GM23338 (cell line): ENCODE measurements at regions not wholly inside any gene's neighbourhood (a gene's known extent, or its start where the extent isn't known, plus 50 kb on each side); places are given as distances from the start of the nearest gene placed in this dataset.

Source experiments
- ATAC-seq: fragments of 200-7000 bp; cut with Tn5 transposase; 3 replicates; pipeline ENCODE4 v1.9.1; 2020
- DNase-seq: peaks from one replicate; pipeline ENCODE4 v3.0.0-alpha.2; 2015; ENCODE audit warnings: low spot score
- H2AFZ ChIP-seq: fragments of 200-600 bp; sonication (generic); 2 replicates; pipeline ENCODE4 v1.8.0; 2016; ENCODE audit warnings: antibody characterized with exemption, mild to moderate bottlenecking, moderate library complexity
- H3F3A ChIP-seq: fragments of 200-600 bp; sonication (generic); replicated peaks from 2 replicates; pipeline ENCODE4 v1.8.0; 2017; ENCODE audit warnings: antibody characterized with exemption, mixed run types, low read depth
- H3K27ac ChIP-seq: fragments of 200-600 bp; sonication (generic); 2 replicates; pipeline ENCODE4 v1.6.1; 2016; ENCODE audit warnings: low read depth
- H3K27me3 ChIP-seq: fragments of 200-600 bp; sonication (generic); 2 replicates; pipeline ENCODE4 v1.8.0; 2016; ENCODE audit warnings: mild to moderate bottlenecking, mixed run types, moderate library complexity; ENCODE audit not compliant: insufficient read depth
- H3K36me3 ChIP-seq: fragments of 200-600 bp; sonication (generic); 2 replicates; pipeline ENCODE4 v1.8.0; 2016; ENCODE audit warnings: mild to moderate bottlenecking; ENCODE audit not compliant: insufficient read depth
- H3K4me1 ChIP-seq: fragments of 200-600 bp; sonication (generic); 2 replicates; pipeline ENCODE4 v1.8.0; 2016; ENCODE audit warnings: mild to moderate bottlenecking, moderate library complexity; ENCODE audit not compliant: insufficient read depth
- H3K4me2 ChIP-seq: fragments of 200-600 bp; sonication (generic); 2 replicates; pipeline ENCODE4 v1.7.1; 2017; ENCODE audit warnings: mixed run types
- H3K4me3 ChIP-seq: fragments of 200-600 bp; sonication (generic); 2 replicates; pipeline ENCODE4 v1.6.1; 2016; ENCODE audit warnings: mixed run types
- H3K79me2 ChIP-seq: fragments of 200-600 bp; sonication (generic); replicated peaks from 2 replicates; pipeline ENCODE4 v1.8.0; 2017; ENCODE audit warnings: mild to moderate bottlenecking; ENCODE audit not compliant: insufficient read depth
- H3K9me2 ChIP-seq: fragments of 200-600 bp; sonication (generic); 2 replicates; pipeline ENCODE4 v1.8.0; 2017; ENCODE audit not compliant: insufficient read depth
- H4K20me1 ChIP-seq: fragments of 200-600 bp; sonication (generic); replicated peaks from 2 replicates; pipeline ENCODE4 v1.8.0; 2017; ENCODE audit warnings: mild to moderate bottlenecking; ENCODE audit not compliant: insufficient read depth
- H3K27ac Mint-ChIP-seq: 2 replicates; pipeline ENCODE4 v1.8.0; 2020; ENCODE audit warnings: inconsistent platforms, mild to moderate bottlenecking, moderate library complexity, mixed read lengths
- H3K27me3 Mint-ChIP-seq: 3 replicates; pipeline ENCODE4 v1.8.0; 2022; ENCODE audit warnings: low read depth, mild to moderate bottlenecking, moderate library complexity, mixed read lengths, inconsistent platforms; ENCODE audit not compliant: insufficient read depth, poor library complexity
- H3K36me3 Mint-ChIP-seq: 3 replicates; pipeline ENCODE4 v1.8.0; 2021; ENCODE audit warnings: low read depth, mild to moderate bottlenecking, inconsistent platforms, moderate library complexity, mixed read lengths
- H3K4me1 Mint-ChIP-seq: 3 replicates; pipeline ENCODE4 v1.8.0; 2020; ENCODE audit warnings: mild to moderate bottlenecking, inconsistent platforms, mixed read lengths
- H3K4me3 Mint-ChIP-seq: 3 replicates; pipeline ENCODE4 v1.8.0; 2021; ENCODE audit warnings: moderate library complexity, mild to moderate bottlenecking, inconsistent platforms, mixed read lengths
- H3K9me3 Mint-ChIP-seq: 3 replicates; pipeline ENCODE4 v1.8.0; 2020; ENCODE audit warnings: moderate library complexity, mild to moderate bottlenecking, inconsistent platforms, mixed read lengths
- EZH2 ChIP-seq: fragments of 200-600 bp; sonication (generic); IDR thresholded peaks from one replicate; pipeline ENCODE4 v1.8.0; 2017; ENCODE audit warnings: antibody characterized with exemption, mild to moderate bottlenecking, low read depth; ENCODE audit not compliant: unreplicated experiment
- EZH2phosphoT487 ChIP-seq: fragments of 200-600 bp; sonication (generic); IDR thresholded peaks from one replicate; pipeline ENCODE4 v1.8.1; 2018; ENCODE audit warnings: antibody characterized with exemption; ENCODE audit not compliant: unreplicated experiment
- JUNB ChIP-seq: IDR thresholded peaks from one replicate; pipeline ENCODE4 v1.6.1; 2016; ENCODE audit warnings: antibody characterized with exemption; ENCODE audit not compliant: unreplicated experiment
- NANOG ChIP-seq: IDR thresholded peaks from 2 replicates; pipeline ENCODE4 v1.6.1; 2016; ENCODE audit warnings: antibody characterized with exemption, borderline replicate concordance
- POLR2AphosphoS5 ChIP-seq: IDR thresholded peaks from 2 replicates; pipeline ENCODE4 v1.6.1; 2016; ENCODE audit warnings: antibody characterized with exemption, low read depth
- STAT1 ChIP-seq: IDR thresholded peaks from one replicate; pipeline ENCODE4 v1.6.1; 2016; ENCODE audit warnings: antibody characterized with exemption; ENCODE audit not compliant: unreplicated experiment
- ZNF114 ChIP-seq: fragments of 250-450 bp; sonication (Bioruptor Pico); IDR thresholded peaks from 2 replicates; pipeline ENCODE4 v1.5.0; 2020; ENCODE audit warnings: mild to moderate bottlenecking, moderate library complexity
- ZNF331 ChIP-seq: fragments of 250-450 bp; sonication (Bioruptor Pico); IDR thresholded peaks from 2 replicates; pipeline ENCODE4 v1.5.0; 2020; ENCODE audit warnings: low read depth, mild to moderate bottlenecking, moderate library complexity
- ZNF462 ChIP-seq: fragments of 250-450 bp; sonication (Bioruptor Pico); IDR thresholded peaks from 2 replicates; pipeline ENCODE4 v1.5.0; 2020; ENCODE audit warnings: mild to moderate bottlenecking, moderate library complexity

- Histone ChIP-seq H3K4me1 (no peaks in the 10 kb centered on the region), H4K20me1 (no peaks in the 10 kb centered on the region), H3K27me3 (no peaks in the 10 kb centered on the region), H3K4me2 (no peak overlapping the region), H3K4me3 (no peak overlapping the region), H3F3A (no peaks in the 10 kb centered on the region), H3K9me2 (no peaks in the 10 kb centered on the region), H3K27ac (no peak overlapping the region), H2AFZ (no peak overlapping the region), H3K36me3 (no peaks in the 10 kb centered on the region), H3K79me2 (no peaks in the 10 kb centered on the region)
- TF ChIP-seq EZH2 (no peak), EZH2phosphoT487 (no peak)
- Mint-ChIP-seq H3K4me3 (no peak overlapping the region), H3K27me3 (no peaks in the 10 kb centered on the region), H3K4me1 (no peaks in the 10 kb centered on the region), H3K27ac (no peak overlapping the region), H3K9me3 (no peaks in the 10 kb centered on the region), H3K36me3 (no peaks in the 10 kb centered on the region; the same call in 2 of the 3 replicates)
- DNase-seq = no peak
- ATAC-seq = no peak
Measured at GRCh38 chrX:10288373-10288975, 131.7 kb downstream of the CLCN4 start.

DNA sequence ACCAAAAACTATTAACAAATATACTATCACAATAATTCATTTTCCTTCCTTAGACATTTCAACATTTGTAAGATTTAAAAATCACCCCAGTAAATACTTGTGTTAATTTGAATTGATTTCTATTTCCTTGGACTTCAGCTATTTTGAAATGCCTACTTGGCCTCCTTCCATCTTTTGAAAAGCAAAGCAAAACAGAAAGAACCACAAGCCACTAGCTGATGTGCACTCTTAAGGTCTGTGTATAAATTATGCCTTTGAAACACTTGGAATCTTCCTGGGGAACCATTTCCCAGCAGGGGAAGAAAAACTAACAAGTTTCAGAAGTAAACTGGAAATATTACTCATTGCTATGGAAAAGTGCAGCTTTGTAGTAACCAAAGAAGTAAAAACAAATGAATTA is 139.8 kb downstream of the CLCN4 start:
- H3K9me3 Mint-ChIP-seq = peaks cover 6% of the 10 kb centered on the region; the same call in 1 of the 3 replicates
- no peak for TF ChIP-seq ZNF331 (CRISPR knock-in tag)
- TF ChIP-seq JUNB = no peak
- no peak for TF ChIP-seq EZH2phosphoT487
- TF ChIP-seq EZH2 = no peak
- Histone ChIP-seq H3K27me3 (no peaks in the 10 kb centered on the region), H3K4me1 (no peaks in the 10 kb centered on the region), H3K9me2 (no peaks in the 10 kb centered on the region), H4K20me1 (no peaks in the 10 kb centered on the region), H3K4me2 (no peak overlapping the region), H3F3A (no peaks in the 10 kb centered on the region), H2AFZ (no peak overlapping the region), H3K27ac (no peak overlapping the region), H3K4me3 (no peak overlapping the region), H3K79me2 (no peaks in the 10 kb centered on the region), H3K36me3 (no peaks in the 10 kb centered on the region)
- DNase-seq (no peak), ATAC-seq (no peak)
- H3K4me3 Mint-ChIP-seq = no peak overlapping the region
- H3K4me1 Mint-ChIP-seq = no peaks in the 10 kb centered on the region
- no peaks in the 10 kb centered on the region for H3K36me3 Mint-ChIP-seq
- peaks cover 2% of the 10 kb centered on the region for H3K27me3 Mint-ChIP-seq
- no peak overlapping the region for H3K27ac Mint-ChIP-seq

GRCh38 chrX:10310511-10310910 is 153.7 kb downstream of the CLCN4 start:
- no peaks in the 10 kb centered on the region for H3F3A ChIP-seq
- H3K27me3 Mint-ChIP-seq = peaks cover 6% of the 10 kb centered on the region
- no peaks in the 10 kb centered on the region for H3K9me2 ChIP-seq
- H3K4me2 ChIP-seq = no peak overlapping the region
- DNase-seq (no peak), ATAC-seq (peak; percentile 48; the same call in 1 of the 3 replicates)
- H3K27ac ChIP-seq = no peak overlapping the region
- no peak overlapping the region for H3K27ac Mint-ChIP-seq
- H3K9me3 Mint-ChIP-seq = no peaks in the 10 kb centered on the region; the same call in 2 of the 3 replicates
- H3K27me3 ChIP-seq = no peaks in the 10 kb centered on the region
- peaks cover 22% of the 10 kb centered on the region for H3K4me1 Mint-ChIP-seq
- H2AFZ ChIP-seq = no peak overlapping the region
- H3K4me1 ChIP-seq = peaks cover 10% of the 10 kb centered on the region
- H3K36me3 ChIP-seq = no peaks in the 10 kb centered on the region
- H3K4me3 ChIP-seq = no peak overlapping the region
- H3K4me3 Mint-ChIP-seq = peak overlapping the region; percentile 27; the same call in 1 of the 3 replicates
- no peaks in the 10 kb centered on the region for H3K36me3 Mint-ChIP-seq
- no peaks in the 10 kb centered on the region for H4K20me1 ChIP-seq
- no peaks in the 10 kb centered on the region for H3K79me2 ChIP-seq
- TF ChIP-seq ZNF331 (CRISPR knock-in tag) = no peak
- no peak for TF ChIP-seq ZNF114 (CRISPR knock-in tag)
- TF ChIP-seq POLR2AphosphoS5 = no peak
- TF ChIP-seq STAT1 = no peak
- no peak for TF ChIP-seq NANOG
- no peak for TF ChIP-seq EZH2phosphoT487
- no peak for TF ChIP-seq ZNF462 (CRISPR knock-in tag)
- TF ChIP-seq EZH2 = no peak
